ENCODE measurements at regions not wholly inside any gene's neighbourhood (a gene's known extent, or its start where the extent isn't known, plus 50 kb on each side); places are given as distances from the start of the nearest gene placed in this dataset.

DNA sequence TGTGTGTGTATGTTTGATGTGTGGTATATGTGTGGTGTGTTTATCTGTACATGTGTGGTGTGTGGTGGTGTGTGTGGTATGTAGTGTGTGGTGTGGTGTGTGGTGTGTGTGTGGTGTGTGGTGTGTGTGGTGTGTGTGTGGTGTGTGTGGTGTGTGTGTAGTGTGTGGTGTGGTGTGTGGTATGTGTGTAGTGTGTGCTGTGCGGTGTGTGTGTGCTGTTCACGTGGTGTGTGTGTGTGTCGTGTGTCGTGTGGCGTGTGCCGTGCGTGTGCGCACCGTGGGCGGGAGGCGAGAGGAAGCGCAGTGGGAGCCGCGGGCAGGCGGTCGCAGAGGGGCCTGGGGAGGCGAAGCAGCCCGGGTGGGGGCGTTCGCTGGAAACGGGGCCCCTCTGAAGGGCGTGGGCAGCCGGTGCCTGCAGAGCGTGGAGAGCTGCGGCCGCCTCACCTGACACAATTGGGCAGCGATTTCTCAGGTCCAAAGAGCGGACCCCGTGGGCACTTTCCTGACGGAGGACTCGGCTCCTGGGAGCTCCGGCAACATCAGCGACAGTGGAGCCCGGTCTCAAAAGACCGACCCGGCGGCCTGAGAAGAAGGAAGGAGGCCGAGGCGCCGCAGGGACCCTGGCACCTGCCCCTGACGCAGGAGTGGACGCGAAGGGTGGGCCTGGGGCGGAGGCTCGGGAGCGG lies 741.1 kb upstream of the SALL3 start:
- Mint-ChIP-seq H3K4me1 (peaks cover 45% of the 10 kb centered on the region), H3K4me3 (no peak overlapping the region), H3K27me3 (ENCODE audit: low read depth) (peaks cover 9% of the 10 kb centered on the region), H3K27ac (ENCODE audit: unreplicated experiment) (peak overlapping the region; percentile 59), H3K36me3 (ENCODE audit: low read depth) (peaks cover 5% of the 10 kb centered on the region), H3K9me3 (peaks cover 5% of the 10 kb centered on the region)
- TF ChIP-seq, protein P1, sequence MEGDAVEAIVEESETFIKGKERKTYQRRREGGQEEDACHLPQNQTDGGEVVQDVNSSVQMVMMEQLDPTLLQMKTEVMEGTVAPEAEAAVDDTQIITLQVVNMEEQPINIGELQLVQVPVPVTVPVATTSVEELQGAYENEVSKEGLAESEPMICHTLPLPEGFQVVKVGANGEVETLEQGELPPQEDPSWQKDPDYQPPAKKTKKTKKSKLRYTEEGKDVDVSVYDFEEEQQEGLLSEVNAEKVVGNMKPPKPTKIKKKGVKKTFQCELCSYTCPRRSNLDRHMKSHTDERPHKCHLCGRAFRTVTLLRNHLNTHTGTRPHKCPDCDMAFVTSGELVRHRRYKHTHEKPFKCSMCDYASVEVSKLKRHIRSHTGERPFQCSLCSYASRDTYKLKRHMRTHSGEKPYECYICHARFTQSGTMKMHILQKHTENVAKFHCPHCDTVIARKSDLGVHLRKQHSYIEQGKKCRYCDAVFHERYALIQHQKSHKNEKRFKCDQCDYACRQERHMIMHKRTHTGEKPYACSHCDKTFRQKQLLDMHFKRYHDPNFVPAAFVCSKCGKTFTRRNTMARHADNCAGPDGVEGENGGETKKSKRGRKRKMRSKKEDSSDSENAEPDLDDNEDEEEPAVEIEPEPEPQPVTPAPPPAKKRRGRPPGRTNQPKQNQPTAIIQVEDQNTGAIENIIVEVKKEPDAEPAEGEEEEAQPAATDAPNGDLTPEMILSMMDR (conservative IDR thresholded peaks at IDR 0.05), result no peak
- DNase-seq (ENCODE audit: low read depth, low spot score), result no peak

DNA sequence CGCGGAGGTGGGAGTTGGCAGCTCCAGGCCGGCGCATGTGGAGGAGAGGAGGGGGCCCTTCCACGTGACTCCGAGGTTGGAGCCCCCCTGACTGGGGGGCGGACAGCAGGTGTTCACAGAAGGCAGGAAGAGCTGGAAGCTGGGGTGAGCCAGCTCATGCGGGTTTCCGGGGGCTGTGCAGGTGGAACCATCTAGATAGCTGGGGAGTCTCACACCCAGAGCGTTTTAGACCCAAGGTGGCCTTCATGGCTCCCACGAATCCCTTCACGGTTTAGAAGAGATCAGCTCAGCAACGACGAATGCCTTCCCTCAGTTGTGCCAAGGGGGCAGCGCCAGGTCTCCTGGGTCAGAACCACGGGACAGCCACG lies 740.5 kb upstream of the SALL3 start:
- H3K27me3 Mint-ChIP-seq (ENCODE audit: low read depth), result peaks cover 9% of the 10 kb centered on the region
- TF ChIP-seq, protein P1 (conservative IDR thresholded peaks at IDR 0.05), result no peak
- H3K9me3 Mint-ChIP-seq, result peaks cover 5% of the 10 kb centered on the region
- no peak overlapping the region for H3K4me3 Mint-ChIP-seq
- peaks cover 50% of the 10 kb centered on the region for H3K4me1 Mint-ChIP-seq
- peaks cover 5% of the 10 kb centered on the region for H3K36me3 Mint-ChIP-seq (ENCODE audit: low read depth)
- no peak for DNase-seq (ENCODE audit: low read depth, low spot score)
- H3K27ac Mint-ChIP-seq (ENCODE audit: unreplicated experiment), result no peak overlapping the region

DNA sequence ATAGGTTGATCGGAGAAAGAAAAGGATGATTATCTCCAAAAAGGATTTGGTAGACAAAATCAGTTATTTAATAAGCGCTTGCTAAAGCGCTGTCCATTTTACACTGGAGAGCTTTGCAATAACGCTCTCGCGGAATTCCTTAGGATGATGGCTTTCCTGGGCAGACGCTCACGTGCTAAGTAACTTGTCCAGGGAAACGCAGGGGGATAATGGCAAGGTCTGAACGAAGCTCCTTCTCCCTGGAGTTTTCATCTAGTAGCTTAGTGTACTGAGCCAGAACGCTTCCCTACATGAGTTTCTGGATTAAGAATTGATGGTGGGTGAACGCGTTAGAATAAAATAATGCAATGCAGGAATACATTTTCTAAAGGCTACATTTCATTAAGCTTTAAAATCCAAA lies 739.5 kb upstream of the SALL3 start:
- H3K27ac Mint-ChIP-seq (ENCODE audit: unreplicated experiment), result no peak overlapping the region
- H3K27me3 Mint-ChIP-seq (ENCODE audit: low read depth), result peaks cover 9% of the 10 kb centered on the region
- H3K4me1 Mint-ChIP-seq, result peaks cover 50% of the 10 kb centered on the region
- H3K9me3 Mint-ChIP-seq, result peaks cover 5% of the 10 kb centered on the region
- DNase-seq (ENCODE audit: low read depth, low spot score), result no peak
- H3K4me3 Mint-ChIP-seq, result no peak overlapping the region
- TF ChIP-seq, protein P1 (conservative IDR thresholded peaks at IDR 0.05), result no peak
- H3K36me3 Mint-ChIP-seq (ENCODE audit: low read depth), result peaks cover 5% of the 10 kb centered on the region

DNA sequence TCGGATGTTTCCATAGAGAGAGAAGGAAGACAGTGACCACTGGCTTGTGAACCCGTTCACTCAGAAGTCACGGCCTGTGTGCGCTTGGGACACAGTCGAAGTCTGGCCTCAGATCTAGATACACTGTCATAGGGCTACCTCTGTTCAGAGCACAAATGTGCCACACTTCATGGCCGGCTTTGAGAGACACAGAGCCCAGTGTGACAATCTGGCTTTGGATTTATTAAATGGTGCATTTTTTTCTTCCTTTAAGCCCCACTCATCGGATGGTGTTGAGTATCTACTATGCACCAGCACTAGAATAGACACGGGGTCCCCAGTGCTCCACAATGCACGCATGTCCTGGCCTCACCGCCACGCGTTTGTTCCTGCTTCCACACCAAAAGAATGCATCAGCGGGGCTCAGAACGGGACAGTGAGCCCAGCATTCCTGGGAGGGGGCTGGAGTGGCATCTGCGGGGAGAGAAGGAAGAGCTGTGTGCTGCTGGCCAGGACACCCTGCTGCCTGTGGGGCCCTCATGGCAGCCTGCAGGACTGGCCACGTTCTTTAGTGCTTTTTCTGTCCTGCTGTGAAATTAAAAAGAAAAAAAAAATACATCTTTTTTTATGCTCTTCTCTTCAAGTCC lies 738.9 kb upstream of the SALL3 start:
- Mint-ChIP-seq H3K36me3 (ENCODE audit: low read depth) (peaks cover 5% of the 10 kb centered on the region), H3K4me3 (peak overlapping the region; percentile 41), H3K9me3 (peaks cover 5% of the 10 kb centered on the region), H3K27me3 (ENCODE audit: low read depth) (peaks cover 9% of the 10 kb centered on the region), H3K27ac (ENCODE audit: unreplicated experiment) (no peak overlapping the region), H3K4me1 (peaks cover 50% of the 10 kb centered on the region)
- TF ChIP-seq, protein P1 (conservative IDR thresholded peaks at IDR 0.05), result no peak
- DNase-seq (ENCODE audit: low read depth, low spot score), result no peak

DNA sequence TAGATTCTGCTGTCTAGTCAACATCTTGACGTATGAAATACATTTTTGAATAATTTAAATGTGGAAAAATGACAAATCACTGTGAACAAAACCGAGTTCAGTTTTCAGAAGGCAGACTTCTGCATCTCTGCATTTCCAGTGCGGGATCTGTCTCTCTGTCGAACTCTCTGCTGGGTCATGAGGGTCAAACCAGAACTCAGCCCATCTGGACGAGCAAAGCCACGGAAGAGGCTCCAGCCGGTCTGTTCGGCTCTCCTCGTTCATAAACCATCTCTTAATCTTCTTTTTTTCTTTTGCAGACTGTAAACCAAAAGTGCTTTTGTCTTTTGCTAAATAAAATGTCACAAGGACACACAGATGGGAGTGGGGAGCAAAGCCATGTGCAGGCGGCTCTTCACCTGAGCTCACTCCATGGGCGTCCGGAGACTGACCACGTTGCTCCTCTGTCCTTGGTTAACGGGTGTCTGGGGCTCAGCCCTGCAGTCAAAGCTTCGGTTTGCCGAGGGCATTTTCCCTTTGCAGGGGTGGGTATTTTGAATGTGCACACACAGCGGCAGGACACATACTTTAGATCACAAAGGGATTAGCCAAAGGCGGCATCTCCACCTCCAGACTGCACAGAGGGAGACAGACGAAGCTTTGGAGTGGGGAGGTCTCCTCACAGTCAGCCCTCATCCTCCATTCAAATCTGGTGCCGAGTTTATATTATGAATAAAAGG lies 737.9 kb upstream of the SALL3 start:
- Mint-ChIP-seq H3K9me3 (peaks cover 5% of the 10 kb centered on the region), H3K4me1 (peaks cover 54% of the 10 kb centered on the region), H3K27ac (ENCODE audit: unreplicated experiment) (no peak overlapping the region), H3K36me3 (ENCODE audit: low read depth) (peaks cover 5% of the 10 kb centered on the region), H3K4me3 (peak overlapping the region; percentile 7), H3K27me3 (ENCODE audit: low read depth) (peaks cover 9% of the 10 kb centered on the region)
- TF ChIP-seq, protein P1 (conservative IDR thresholded peaks at IDR 0.05), result no peak
- DNase-seq (ENCODE audit: low read depth, low spot score), result no peak

All from neural crest cell (in vitro differentiated cells).